Hepatocyte (in vitro differentiated cells): ENCODE measurements at regions not wholly inside any gene's neighbourhood (a gene's known extent, or its start where the extent isn't known, plus 50 kb on each side); places are given as distances from the start of the nearest gene placed in this dataset.

Source experiments
- EZH2 ChIP-seq: fragments of 200-600 bp; sonication (generic); IDR thresholded peaks from 2 replicates; pipeline ENCODE4 v1.6.1; 2016; ENCODE audit warnings: antibody characterized with exemption, mild to moderate bottlenecking, borderline replicate concordance
- EZH2phosphoT487 ChIP-seq: fragments of 200-600 bp; sonication (generic); IDR thresholded peaks from one replicate; pipeline ENCODE4 v1.6.1; 2018; ENCODE audit warnings: antibody characterized with exemption, mild to moderate bottlenecking, low read depth, moderate library complexity; ENCODE audit not compliant: unreplicated experiment, severe bottlenecking
- TF ChIP-seq, protein P1 (sequence below): fragments of 200-600 bp; sonication (generic); IDR thresholded peaks from 2 replicates; pipeline ENCODE4 v1.5.1; 2016; ENCODE audit warnings: antibody characterized with exemption, mild to moderate bottlenecking; ENCODE audit not compliant: poor library complexity

DNA sequence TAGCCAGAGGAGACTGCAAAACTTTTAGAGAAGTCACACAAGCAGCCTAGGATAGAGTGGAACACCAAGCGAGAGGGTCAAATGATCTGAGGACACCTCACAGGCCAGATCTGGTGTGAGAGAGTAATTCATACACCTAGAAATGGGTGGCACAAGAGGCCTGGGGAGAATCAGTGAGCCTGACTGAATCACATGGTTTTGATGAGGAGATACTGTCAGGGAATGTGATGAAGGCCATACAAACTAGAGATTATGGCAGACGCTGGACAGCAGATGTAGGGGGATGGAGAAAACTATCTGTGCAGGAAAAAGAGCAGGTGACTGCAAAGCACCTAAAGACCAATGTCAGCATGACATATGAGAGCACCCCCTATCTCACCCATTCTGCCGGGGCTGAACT, 105.0 kb upstream of the TTC14 start:
- TF ChIP-seq, protein P1, sequence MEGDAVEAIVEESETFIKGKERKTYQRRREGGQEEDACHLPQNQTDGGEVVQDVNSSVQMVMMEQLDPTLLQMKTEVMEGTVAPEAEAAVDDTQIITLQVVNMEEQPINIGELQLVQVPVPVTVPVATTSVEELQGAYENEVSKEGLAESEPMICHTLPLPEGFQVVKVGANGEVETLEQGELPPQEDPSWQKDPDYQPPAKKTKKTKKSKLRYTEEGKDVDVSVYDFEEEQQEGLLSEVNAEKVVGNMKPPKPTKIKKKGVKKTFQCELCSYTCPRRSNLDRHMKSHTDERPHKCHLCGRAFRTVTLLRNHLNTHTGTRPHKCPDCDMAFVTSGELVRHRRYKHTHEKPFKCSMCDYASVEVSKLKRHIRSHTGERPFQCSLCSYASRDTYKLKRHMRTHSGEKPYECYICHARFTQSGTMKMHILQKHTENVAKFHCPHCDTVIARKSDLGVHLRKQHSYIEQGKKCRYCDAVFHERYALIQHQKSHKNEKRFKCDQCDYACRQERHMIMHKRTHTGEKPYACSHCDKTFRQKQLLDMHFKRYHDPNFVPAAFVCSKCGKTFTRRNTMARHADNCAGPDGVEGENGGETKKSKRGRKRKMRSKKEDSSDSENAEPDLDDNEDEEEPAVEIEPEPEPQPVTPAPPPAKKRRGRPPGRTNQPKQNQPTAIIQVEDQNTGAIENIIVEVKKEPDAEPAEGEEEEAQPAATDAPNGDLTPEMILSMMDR = no peak
- TF ChIP-seq EZH2 = no peak
- TF ChIP-seq EZH2phosphoT487 = no peak
